ENCODE measurements at regions not wholly inside any gene's neighbourhood (a gene's known extent, or its start where the extent isn't known, plus 50 kb on each side); places are given as distances from the start of the nearest gene placed in this dataset.

DNA sequence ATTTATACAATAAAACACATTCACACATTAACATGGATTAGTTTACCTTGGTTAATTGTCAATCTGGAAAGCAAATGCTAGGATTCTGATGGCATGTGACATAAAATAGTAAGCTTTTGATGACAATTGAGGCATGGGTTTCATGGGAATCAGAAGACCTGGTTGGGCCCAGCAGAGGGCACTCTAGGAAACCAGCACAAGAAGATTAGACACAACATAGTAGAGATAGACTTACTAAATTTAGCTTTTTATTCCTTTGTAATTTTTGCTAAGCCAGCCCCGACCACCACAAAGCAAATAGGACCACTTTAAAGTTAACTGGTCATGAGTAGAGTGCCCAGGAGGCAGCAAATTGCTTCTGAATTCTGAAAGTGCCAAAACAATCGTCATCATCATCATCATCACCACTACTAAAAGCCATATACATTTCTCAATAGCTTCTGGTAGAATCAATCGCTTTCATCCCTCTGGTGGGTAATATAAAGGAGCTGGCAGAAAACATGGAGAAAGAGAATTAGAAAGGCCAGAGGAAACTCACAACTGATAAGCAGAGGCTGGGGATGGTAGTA lies 163.2 kb downstream of the ARRDC3 start:
- TF ChIP-seq, protein P1, sequence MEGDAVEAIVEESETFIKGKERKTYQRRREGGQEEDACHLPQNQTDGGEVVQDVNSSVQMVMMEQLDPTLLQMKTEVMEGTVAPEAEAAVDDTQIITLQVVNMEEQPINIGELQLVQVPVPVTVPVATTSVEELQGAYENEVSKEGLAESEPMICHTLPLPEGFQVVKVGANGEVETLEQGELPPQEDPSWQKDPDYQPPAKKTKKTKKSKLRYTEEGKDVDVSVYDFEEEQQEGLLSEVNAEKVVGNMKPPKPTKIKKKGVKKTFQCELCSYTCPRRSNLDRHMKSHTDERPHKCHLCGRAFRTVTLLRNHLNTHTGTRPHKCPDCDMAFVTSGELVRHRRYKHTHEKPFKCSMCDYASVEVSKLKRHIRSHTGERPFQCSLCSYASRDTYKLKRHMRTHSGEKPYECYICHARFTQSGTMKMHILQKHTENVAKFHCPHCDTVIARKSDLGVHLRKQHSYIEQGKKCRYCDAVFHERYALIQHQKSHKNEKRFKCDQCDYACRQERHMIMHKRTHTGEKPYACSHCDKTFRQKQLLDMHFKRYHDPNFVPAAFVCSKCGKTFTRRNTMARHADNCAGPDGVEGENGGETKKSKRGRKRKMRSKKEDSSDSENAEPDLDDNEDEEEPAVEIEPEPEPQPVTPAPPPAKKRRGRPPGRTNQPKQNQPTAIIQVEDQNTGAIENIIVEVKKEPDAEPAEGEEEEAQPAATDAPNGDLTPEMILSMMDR (IDR thresholded peaks at IDR 0.05): peak; percentile 47

DNA sequence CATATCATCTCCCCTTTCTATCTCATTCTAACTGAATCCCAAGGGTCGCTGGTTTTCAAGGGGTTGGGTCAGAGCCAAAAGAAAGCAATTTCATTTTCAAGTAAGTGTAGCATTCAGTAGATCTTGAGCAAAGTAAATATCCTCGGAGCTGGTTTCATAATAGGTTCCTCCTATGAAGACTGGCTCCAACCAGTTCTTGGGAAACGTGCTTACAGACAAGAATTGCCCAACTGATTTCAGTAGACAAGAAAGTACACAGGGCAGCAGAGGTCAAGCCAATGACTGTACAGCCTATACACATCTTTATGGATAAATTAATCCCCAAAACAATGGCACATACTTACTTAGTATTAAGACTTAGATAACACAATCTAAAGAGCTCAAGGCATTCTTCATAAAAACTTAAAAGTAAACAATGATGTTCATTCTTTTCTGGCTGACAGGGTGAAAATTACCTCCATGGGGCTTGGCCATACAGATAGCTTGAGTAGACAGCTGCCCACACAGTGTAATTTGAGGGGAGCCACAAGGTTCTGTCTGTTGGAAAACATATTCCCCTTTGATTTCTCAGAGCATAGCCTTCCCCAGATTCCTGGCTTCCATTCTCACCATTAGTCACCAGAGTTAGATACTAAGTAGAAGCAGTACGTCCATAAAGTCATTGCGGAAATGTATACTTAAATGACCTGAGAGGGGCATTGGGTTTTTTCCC lies 163.9 kb downstream of the ARRDC3 start:
- TF ChIP-seq, protein P1 (IDR thresholded peaks at IDR 0.05): no peak

DNA sequence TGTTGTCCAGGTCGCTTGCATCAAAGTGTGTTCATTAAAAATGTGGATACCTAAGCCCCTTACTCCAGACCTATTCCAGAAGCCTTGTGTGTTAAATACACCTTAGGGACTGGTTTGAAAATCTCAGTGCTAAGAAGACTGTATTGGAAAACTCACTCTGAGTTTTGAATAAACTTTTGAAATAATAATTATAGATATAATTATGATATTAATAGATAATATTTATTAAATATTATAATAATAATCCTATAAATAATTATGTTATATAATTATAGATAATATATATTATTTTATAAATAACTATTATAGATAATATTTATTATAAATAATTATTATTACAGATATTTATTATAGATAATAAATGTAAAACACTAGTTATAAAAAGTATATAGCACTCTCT lies 165.3 kb downstream of the ARRDC3 start:
- TF ChIP-seq, protein P1 (IDR thresholded peaks at IDR 0.05): no peak

DNA sequence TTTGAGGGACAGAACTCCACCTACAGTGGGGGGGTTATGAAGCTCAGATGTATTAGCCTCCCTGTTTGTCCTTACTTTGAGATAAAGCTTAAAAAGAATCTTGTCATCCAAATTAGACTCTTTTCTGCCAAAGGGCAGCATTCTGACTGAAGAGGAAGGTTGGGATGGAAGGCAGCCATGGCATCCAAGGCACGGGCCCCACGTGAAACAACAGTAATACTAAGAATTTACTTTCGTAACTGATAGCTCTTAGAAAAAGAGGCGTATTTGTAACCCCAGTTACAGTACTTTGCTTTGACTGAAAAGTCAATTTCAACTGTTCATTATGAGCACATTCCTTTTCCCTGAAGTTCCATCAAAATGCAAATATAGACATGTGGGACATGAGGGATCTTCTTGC lies 168.5 kb downstream of the ARRDC3 start:
- TF ChIP-seq, protein P1 (IDR thresholded peaks at IDR 0.05): no peak
